Smooth muscle cell (in vitro differentiated cells): ENCODE measurements at regions not wholly inside any gene's neighbourhood (a gene's known extent, or its start where the extent isn't known, plus 50 kb on each side); places are given as distances from the start of the nearest gene placed in this dataset.

Experiments used
- DNase-seq: peaks from one replicate; lab custom pipeline; 2025; ENCODE audit not compliant: unreplicated experiment; lab: John Stamatoyannopoulos, UW
- H2AFZ ChIP-seq: fragments of 200-600 bp; sonication (generic); 2 replicates; pipeline ENCODE4 v1.6.0; 2016; ENCODE audit warnings: antibody characterized with exemption, low read depth, mild to moderate bottlenecking
- H3F3A ChIP-seq: fragments of 200-600 bp; sonication (generic); 2 replicates; pipeline ENCODE4 v1.6.0; 2017; ENCODE audit warnings: antibody characterized with exemption, low read depth
- H3K27ac ChIP-seq: fragments of 200-600 bp; sonication (generic); 2 replicates; pipeline ENCODE4 v1.5.1; 2016; ENCODE audit warnings: low read depth, mild to moderate bottlenecking
- H3K27me3 ChIP-seq: fragments of 200-600 bp; sonication (generic); 2 replicates; pipeline ENCODE4 v1.6.1; 2016; ENCODE audit warnings: low read depth, mild to moderate bottlenecking
- H3K36me3 ChIP-seq: fragments of 200-600 bp; sonication (generic); 2 replicates; pipeline ENCODE4 v1.5.1; 2016; ENCODE audit warnings: low read depth
- H3K4me1 ChIP-seq: fragments of 200-600 bp; sonication (generic); 2 replicates; pipeline ENCODE4 v1.5.1; 2016; ENCODE audit warnings: low read depth
- H3K4me2 ChIP-seq: fragments of 200-600 bp; sonication (generic); 2 replicates; pipeline ENCODE4 v1.6.0; 2016; ENCODE audit warnings: mild to moderate bottlenecking
- H3K4me3 ChIP-seq: fragments of 200-600 bp; sonication (generic); 2 replicates; pipeline ENCODE4 v1.5.1; 2016; ENCODE audit warnings: mild to moderate bottlenecking
- H3K79me2 ChIP-seq: fragments of 200-600 bp; sonication (generic); 2 replicates; pipeline ENCODE4 v1.6.0; 2016; ENCODE audit warnings: low read depth, mild to moderate bottlenecking
- H3K9ac ChIP-seq: fragments of 200-600 bp; sonication (generic); 2 replicates; pipeline ENCODE4 v1.6.0; 2016; ENCODE audit warnings: low read depth
- H3K9me3 ChIP-seq: fragments of 200-600 bp; sonication (generic); replicated peaks from 2 replicates; pipeline ENCODE4 v1.5.1; 2016; ENCODE audit warnings: low read depth
- H4K20me1 ChIP-seq: fragments of 200-600 bp; sonication (generic); 2 replicates; pipeline ENCODE4 v1.6.0; 2016; ENCODE audit warnings: low read depth
- CTCF ChIP-seq: fragments of 200-600 bp; sonication (generic); IDR thresholded peaks from 2 replicates; pipeline ENCODE4 v1.5.1; 2017; ENCODE audit warnings: borderline replicate concordance, mild to moderate bottlenecking, antibody characterized with exemption; ENCODE audit not compliant: insufficient read depth, poor library complexity, severe bottlenecking
- WGBS: methylation state at CpG from one replicate; pipeline ENCODE4 v1.1.7; 2016; ENCODE audit warnings: low lambda C conversion rate; 5-methylcytosine and 5-hydroxymethylcytosine counted together

- WGBS: 75% methylated on average over 4 of the region's 4 CpGs
Measured at GRCh38 chr4:22091906-22092305, 143.3 kb upstream of the KCNIP4 start.

GRCh38 chr4:22091352-22091717 lies 142.8 kb upstream of the KCNIP4 start:
- Histone ChIP-seq H3K27me3 (no peaks in the 10 kb centered on the region), H3K9ac (no peak overlapping the region), H3F3A (no peaks in the 10 kb centered on the region), H2AFZ (no peak overlapping the region), H3K36me3 (no peaks in the 10 kb centered on the region), H3K27ac (peak overlapping the region; percentile 51), H4K20me1 (no peaks in the 10 kb centered on the region), H3K4me1 (no peaks in the 10 kb centered on the region), H3K4me3 (no peak overlapping the region), H3K4me2 (no peak overlapping the region), H3K79me2 (no peaks in the 10 kb centered on the region), H3K9me3 (no peaks in the 10 kb centered on the region)
- DNase-seq: no peak
- no peak for TF ChIP-seq CTCF

More at GRCh38 chr4:22091906-22092305, 143.3 kb upstream of the KCNIP4 start:
- no peaks in the 10 kb centered on the region for H3F3A ChIP-seq
- H3K27ac ChIP-seq: no peak overlapping the region
- TF ChIP-seq CTCF: no peak
- H3K4me1 ChIP-seq: no peaks in the 10 kb centered on the region
- H3K9me3 ChIP-seq: no peaks in the 10 kb centered on the region
- H3K4me2 ChIP-seq: no peak overlapping the region
- no peak overlapping the region for H3K4me3 ChIP-seq
- no peaks in the 10 kb centered on the region for H3K36me3 ChIP-seq
- H2AFZ ChIP-seq: no peak overlapping the region
- no peaks in the 10 kb centered on the region for H3K27me3 ChIP-seq
- H3K9ac ChIP-seq: no peak overlapping the region
- no peaks in the 10 kb centered on the region for H3K79me2 ChIP-seq
- no peaks in the 10 kb centered on the region for H4K20me1 ChIP-seq
- no peak for DNase-seq

DNA sequence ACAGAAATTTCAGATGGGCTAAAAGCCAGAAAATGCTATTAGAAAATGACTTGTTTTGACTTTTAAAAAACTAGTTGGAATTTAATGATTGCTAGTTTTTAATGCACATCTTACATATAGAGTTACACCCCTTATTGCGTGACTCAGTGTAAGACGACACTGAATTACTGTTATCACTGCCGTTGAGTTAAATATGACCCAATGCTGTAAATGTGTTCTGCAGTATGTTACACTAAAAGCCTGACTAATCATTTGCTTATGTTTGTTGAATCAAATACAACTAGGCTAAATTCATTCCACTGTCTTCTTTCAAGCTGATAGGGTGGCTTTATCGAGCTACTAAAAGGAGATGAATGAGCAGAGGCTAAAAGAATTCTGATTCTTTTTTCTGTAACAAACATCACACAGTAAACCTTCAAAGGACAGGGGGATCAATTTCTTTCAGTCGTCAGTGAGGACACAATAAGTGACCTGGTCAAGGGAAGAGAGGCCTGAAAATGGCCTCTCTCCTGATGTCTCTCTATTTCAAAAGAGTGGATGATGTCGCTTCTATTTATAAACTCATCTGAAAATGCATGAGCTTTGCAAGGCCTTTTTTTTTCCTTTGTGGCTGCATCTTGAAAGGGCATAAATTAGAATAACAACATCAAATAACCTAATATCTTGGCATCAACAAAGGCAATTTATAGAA lies 142.2 kb upstream of the KCNIP4 start:
- H3K9ac ChIP-seq: no peak overlapping the region
- H2AFZ ChIP-seq: peak overlapping the region; percentile 25
- no peaks in the 10 kb centered on the region for H3K4me1 ChIP-seq
- no peak for TF ChIP-seq CTCF
- no peaks in the 10 kb centered on the region for H3K36me3 ChIP-seq
- no peaks in the 10 kb centered on the region for H3K79me2 ChIP-seq
- no peaks in the 10 kb centered on the region for H3F3A ChIP-seq
- 58% methylated on average over 6 of the region's 6 CpGs for WGBS
- no peak for DNase-seq
- H4K20me1 ChIP-seq: no peaks in the 10 kb centered on the region
- H3K27ac ChIP-seq: peak overlapping the region; percentile 51
- H3K4me2 ChIP-seq: peak overlapping the region; percentile 30
- H3K9me3 ChIP-seq: no peaks in the 10 kb centered on the region
- H3K27me3 ChIP-seq: no peaks in the 10 kb centered on the region
- no peak overlapping the region for H3K4me3 ChIP-seq

DNA sequence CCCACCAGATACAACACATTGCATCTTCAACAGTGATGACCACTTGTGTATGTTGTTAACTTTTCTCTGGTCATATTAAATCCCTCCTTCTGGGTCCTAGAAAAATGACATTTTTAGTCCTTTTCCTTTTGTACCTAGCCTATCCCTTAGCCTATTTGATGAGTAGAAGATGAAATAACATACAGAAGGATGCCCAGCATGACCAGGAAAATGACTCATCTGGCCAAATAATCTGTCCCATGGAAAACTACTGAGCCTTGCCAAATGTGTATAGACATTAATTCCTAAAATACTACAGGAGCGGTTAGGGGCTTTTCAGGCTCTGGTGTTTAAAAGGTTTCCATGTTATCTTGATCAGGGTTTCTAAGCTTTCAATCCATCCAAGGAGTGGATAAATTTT lies 129.0 kb upstream of the KCNIP4 start:
- Histone ChIP-seq H3K27me3 (no peaks in the 10 kb centered on the region), H3K4me2 (no peak overlapping the region), H3K79me2 (no peaks in the 10 kb centered on the region), H3K9me3 (no peaks in the 10 kb centered on the region), H3F3A (no peaks in the 10 kb centered on the region), H3K4me1 (no peaks in the 10 kb centered on the region), H4K20me1 (no peaks in the 10 kb centered on the region), H2AFZ (no peak overlapping the region), H3K4me3 (no peak overlapping the region), H3K36me3 (no peaks in the 10 kb centered on the region), H3K9ac (no peak overlapping the region), H3K27ac (no peak overlapping the region)
- 93% methylated on average over 1 of the region's 1 CpG for WGBS
- TF ChIP-seq CTCF: no peak
- no peak for DNase-seq
